ENCODE measurements at regions not wholly inside any gene's neighbourhood (a gene's known extent, or its start where the extent isn't known, plus 50 kb on each side); places are given as distances from the start of the nearest gene placed in this dataset.
"Not testable (repeated sequence)": the region's sequence is repeated elsewhere in the genome, so short reads cannot be mapped to it uniquely, and the experiment has no call there.

GRCh38 chr2:228527197-228527881 is 345.9 kb upstream of the SPHKAP start:
- Histone ChIP-seq H3K36me3 (ENCODE audit: control insufficient read depth in 2 of 2, insufficient read depth in 2 of 2, low read length in 2 of 2) (no peaks in the 10 kb centered on the region), H3K9ac (ENCODE audit: low read depth in 1 of 2, low read length in 2 of 2) (no peak overlapping the region), H3K27ac (ENCODE audit: low read depth in 2 of 2, low read length in 2 of 2) (no peak overlapping the region), H3K9me3 (ENCODE audit: control insufficient read depth in 2 of 2, low read length in 2 of 2) (peaks cover 0 to 2% of the 10 kb centered on the region in 2 donors), H3K27me3 (ENCODE audit: control insufficient read depth in 2 of 2, insufficient read depth in 2 of 2, low read length in 2 of 2) (no peaks in the 10 kb centered on the region), H3K4me1 (ENCODE audit: control insufficient read depth in 2 of 2, insufficient read depth in 2 of 2, low read length in 2 of 2) (no peaks in the 10 kb centered on the region), H3K4me3 (ENCODE audit: low read length in 2 of 2) (no peak overlapping the region)

GRCh38 chr2:228526687-228527086 is 345.2 kb upstream of the SPHKAP start:
- Histone ChIP-seq H3K36me3 (ENCODE audit: control insufficient read depth in 2 of 2, insufficient read depth in 2 of 2, low read length in 2 of 2) (no peaks in the 10 kb centered on the region), H3K4me1 (ENCODE audit: control insufficient read depth in 2 of 2, insufficient read depth in 2 of 2, low read length in 2 of 2) (no peaks in the 10 kb centered on the region), H3K4me3 (ENCODE audit: low read length in 2 of 2) (no peak overlapping the region), H3K27me3 (ENCODE audit: control insufficient read depth in 2 of 2, insufficient read depth in 2 of 2, low read length in 2 of 2) (no peaks in the 10 kb centered on the region), H3K27ac (ENCODE audit: low read depth in 2 of 2, low read length in 2 of 2) (no peak overlapping the region), H3K9me3 (ENCODE audit: control insufficient read depth in 2 of 2, low read length in 2 of 2) (no peaks in the 10 kb centered on the region), H3K9ac (ENCODE audit: low read depth in 1 of 2, low read length in 2 of 2) (no peak overlapping the region)

- H3K4me1 ChIP-seq (ENCODE audit: control insufficient read depth in 2 of 2, insufficient read depth in 2 of 2, low read length in 2 of 2) = no peaks in the 10 kb centered on the region
- no peaks in the 10 kb centered on the region for H3K27me3 ChIP-seq (ENCODE audit: control insufficient read depth in 2 of 2, insufficient read depth in 2 of 2, low read length in 2 of 2)
- H3K4me3 ChIP-seq (ENCODE audit: low read length in 2 of 2) = no peak overlapping the region
- no peaks in the 10 kb centered on the region for H3K36me3 ChIP-seq (ENCODE audit: control insufficient read depth in 2 of 2, insufficient read depth in 2 of 2, low read length in 2 of 2)
- H3K27ac ChIP-seq (ENCODE audit: low read depth in 2 of 2, low read length in 2 of 2) = no peak overlapping the region
- H3K9me3 ChIP-seq (ENCODE audit: control insufficient read depth in 2 of 2, low read length in 2 of 2) = no peaks in the 10 kb centered on the region
- no peak overlapping the region for H3K9ac ChIP-seq (ENCODE audit: low read depth in 1 of 2, low read length in 2 of 2)
Observed at GRCh38 chr2:228522977-228523376, 341.5 kb upstream of the SPHKAP start.

GRCh38 chr2:228522276-228522675 is 340.8 kb upstream of the SPHKAP start:
- H3K27ac ChIP-seq (ENCODE audit: low read depth in 2 of 2, low read length in 2 of 2) = no peak overlapping the region
- H3K36me3 ChIP-seq (ENCODE audit: control insufficient read depth in 2 of 2, insufficient read depth in 2 of 2, low read length in 2 of 2) = no peaks in the 10 kb centered on the region
- no peaks in the 10 kb centered on the region for H3K4me1 ChIP-seq (ENCODE audit: control insufficient read depth in 2 of 2, insufficient read depth in 2 of 2, low read length in 2 of 2)
- H3K9me3 ChIP-seq (ENCODE audit: control insufficient read depth in 2 of 2, low read length in 2 of 2) = no peaks in the 10 kb centered on the region
- no peak overlapping the region for H3K4me3 ChIP-seq (ENCODE audit: low read length in 2 of 2)
- no peak overlapping the region for H3K9ac ChIP-seq (ENCODE audit: low read depth in 1 of 2, low read length in 2 of 2)
- no peaks in the 10 kb centered on the region for H3K27me3 ChIP-seq (ENCODE audit: control insufficient read depth in 2 of 2, insufficient read depth in 2 of 2, low read length in 2 of 2)

- no peaks in the 10 kb centered on the region for H3K9me3 ChIP-seq (ENCODE audit: control insufficient read depth in 2 of 2, low read length in 2 of 2)
- no peak overlapping the region for H3K27ac ChIP-seq (ENCODE audit: low read depth in 2 of 2, low read length in 2 of 2)
- H3K4me1 ChIP-seq (ENCODE audit: control insufficient read depth in 2 of 2, insufficient read depth in 2 of 2, low read length in 2 of 2) = no peaks in the 10 kb centered on the region
- no peak overlapping the region for H3K9ac ChIP-seq (ENCODE audit: low read depth in 1 of 2, low read length in 2 of 2)
- no peak overlapping the region for H3K4me3 ChIP-seq (ENCODE audit: low read length in 2 of 2)
- no peaks in the 10 kb centered on the region for H3K27me3 ChIP-seq (ENCODE audit: control insufficient read depth in 2 of 2, insufficient read depth in 2 of 2, low read length in 2 of 2)
- H3K36me3 ChIP-seq (ENCODE audit: control insufficient read depth in 2 of 2, insufficient read depth in 2 of 2, low read length in 2 of 2) = no peaks in the 10 kb centered on the region
Observed at GRCh38 chr2:228519561-228519960, 338.1 kb upstream of the SPHKAP start.

- no peaks in the 10 kb centered on the region for H3K9me3 ChIP-seq (ENCODE audit: control insufficient read depth in 2 of 2, low read length in 2 of 2)
- no peak overlapping the region for H3K4me3 ChIP-seq (ENCODE audit: low read length in 2 of 2)
- no peaks in the 10 kb centered on the region for H3K4me1 ChIP-seq (ENCODE audit: control insufficient read depth in 2 of 2, insufficient read depth in 2 of 2, low read length in 2 of 2)
- no peak overlapping the region for H3K27ac ChIP-seq (ENCODE audit: low read depth in 2 of 2, low read length in 2 of 2)
- H3K27me3 ChIP-seq (ENCODE audit: control insufficient read depth in 2 of 2, insufficient read depth in 2 of 2, low read length in 2 of 2) = no peaks in the 10 kb centered on the region
- H3K9ac ChIP-seq (ENCODE audit: low read depth in 1 of 2, low read length in 2 of 2) = no peak overlapping the region
- H3K36me3 ChIP-seq (ENCODE audit: control insufficient read depth in 2 of 2, insufficient read depth in 2 of 2, low read length in 2 of 2) = no peaks in the 10 kb centered on the region
Observed at GRCh38 chr2:228516019-228516418, 334.5 kb upstream of the SPHKAP start.

GRCh38 chr2:228513480-228513879 is 332.0 kb upstream of the SPHKAP start:
- not testable (repeated sequence) for H3K36me3 ChIP-seq (ENCODE audit: control insufficient read depth in 2 of 2, insufficient read depth in 2 of 2, low read length in 2 of 2); H3K9ac ChIP-seq (ENCODE audit: low read depth in 1 of 2, low read length in 2 of 2); H3K4me3 ChIP-seq (ENCODE audit: low read length in 2 of 2); H3K27me3 ChIP-seq (ENCODE audit: control insufficient read depth in 2 of 2, insufficient read depth in 2 of 2, low read length in 2 of 2); H3K27ac ChIP-seq (ENCODE audit: low read depth in 2 of 2, low read length in 2 of 2); H3K4me1 ChIP-seq (ENCODE audit: control insufficient read depth in 2 of 2, insufficient read depth in 2 of 2, low read length in 2 of 2); H3K9me3 ChIP-seq (ENCODE audit: control insufficient read depth in 2 of 2, low read length in 2 of 2)

- H3K4me3 ChIP-seq (ENCODE audit: low read length in 2 of 2) = no peak overlapping the region
- H3K9ac ChIP-seq (ENCODE audit: low read depth in 1 of 2, low read length in 2 of 2) = no peak overlapping the region
- no peaks in the 10 kb centered on the region for H3K4me1 ChIP-seq (ENCODE audit: control insufficient read depth in 2 of 2, insufficient read depth in 2 of 2, low read length in 2 of 2)
- H3K36me3 ChIP-seq (ENCODE audit: control insufficient read depth in 2 of 2, insufficient read depth in 2 of 2, low read length in 2 of 2) = no peaks in the 10 kb centered on the region
- H3K9me3 ChIP-seq (ENCODE audit: control insufficient read depth in 2 of 2, low read length in 2 of 2) = no peaks in the 10 kb centered on the region
- H3K27ac ChIP-seq (ENCODE audit: low read depth in 2 of 2, low read length in 2 of 2) = no peak overlapping the region
- no peaks in the 10 kb centered on the region for H3K27me3 ChIP-seq (ENCODE audit: control insufficient read depth in 2 of 2, insufficient read depth in 2 of 2, low read length in 2 of 2)
Observed at GRCh38 chr2:228509021-228509420, 327.5 kb upstream of the SPHKAP start.

- no peaks in the 10 kb centered on the region for H3K4me1 ChIP-seq (ENCODE audit: control insufficient read depth in 2 of 2, insufficient read depth in 2 of 2, low read length in 2 of 2)
- H3K27ac ChIP-seq (ENCODE audit: low read depth in 2 of 2, low read length in 2 of 2) = no peak overlapping the region
- no peaks in the 10 kb centered on the region for H3K36me3 ChIP-seq (ENCODE audit: control insufficient read depth in 2 of 2, insufficient read depth in 2 of 2, low read length in 2 of 2)
- H3K9me3 ChIP-seq (ENCODE audit: control insufficient read depth in 2 of 2, low read length in 2 of 2) = no peaks in the 10 kb centered on the region
- no peaks in the 10 kb centered on the region for H3K27me3 ChIP-seq (ENCODE audit: control insufficient read depth in 2 of 2, insufficient read depth in 2 of 2, low read length in 2 of 2)
- no peak overlapping the region for H3K4me3 ChIP-seq (ENCODE audit: low read length in 2 of 2)
- no peak overlapping the region for H3K9ac ChIP-seq (ENCODE audit: low read depth in 1 of 2, low read length in 2 of 2)
Observed at GRCh38 chr2:228507870-228508269, 326.4 kb upstream of the SPHKAP start.

- no peaks in the 10 kb centered on the region for H3K36me3 ChIP-seq (ENCODE audit: control insufficient read depth in 2 of 2, insufficient read depth in 2 of 2, low read length in 2 of 2)
- no peaks in the 10 kb centered on the region for H3K27me3 ChIP-seq (ENCODE audit: control insufficient read depth in 2 of 2, insufficient read depth in 2 of 2, low read length in 2 of 2)
Observed at GRCh38 chr2:228507231-228507824, 325.8 kb upstream of the SPHKAP start.

More at GRCh38 chr2:228507231-228507824, 325.8 kb upstream of the SPHKAP start:
- Histone ChIP-seq H3K4me3 (ENCODE audit: low read length in 2 of 2) (no peak overlapping the region), H3K9ac (ENCODE audit: low read depth in 1 of 2, low read length in 2 of 2) (no peak overlapping the region), H3K9me3 (ENCODE audit: control insufficient read depth in 2 of 2, low read length in 2 of 2) (no peaks in the 10 kb centered on the region), H3K4me1 (ENCODE audit: control insufficient read depth in 2 of 2, insufficient read depth in 2 of 2, low read length in 2 of 2) (no peaks in the 10 kb centered on the region), H3K27ac (ENCODE audit: low read depth in 2 of 2, low read length in 2 of 2) (no peak overlapping the region)

All from mucosa of rectum (tissue), 2 donors.